BJ (cell line): ENCODE measurements at regions not wholly inside any gene's neighbourhood (a gene's known extent, or its start where the extent isn't known, plus 50 kb on each side); places are given as distances from the start of the nearest gene placed in this dataset.

ENCODE experiments used
- CTCF ChIA-PET: fragments of 350-600 bp; formaldehyde crosslinking; extraction: SDS; loops from one replicate; lab custom pipeline; 2021; ENCODE audit warnings: antibody characterized with exemption, inconsistent platforms; lab: Yijun Ruan, JAX
- POLR2A ChIA-PET: fragments of 300-600 bp; sonication (Branson Sonifier 250); formaldehyde crosslinking; extraction: SDS; loops from one replicate; lab custom pipeline; 2021; ENCODE audit warnings: antibody characterized with exemption; lab: Charles Lee
- DNase-seq: peaks from one replicate; pipeline ENCODE4 v3.0.0-alpha.2; 2011; ENCODE audit warnings: low read depth
- H3K27me3 ChIP-seq: 2 replicates; pipeline ENCODE4 v1.6.0; 2011; ENCODE audit warnings: low read length; ENCODE audit not compliant: control insufficient read depth, insufficient read depth
- H3K36me3 ChIP-seq: 2 replicates; pipeline ENCODE4 v1.5.1; 2011; ENCODE audit warnings: low read length; ENCODE audit not compliant: control insufficient read depth, insufficient read depth
- H3K4me3 ChIP-seq: 2 replicates; pipeline ENCODE4 v1.5.1; 2011; ENCODE audit warnings: low read depth, mild to moderate bottlenecking, control low read depth, low read length
- CTCF ChIP-seq: IDR thresholded peaks from 2 replicates; pipeline ENCODE4 v1.5.1; 2011; ENCODE audit warnings: low read depth, mild to moderate bottlenecking, control low read depth, inconsistent platforms, low read length, moderate library complexity; ENCODE audit not compliant: insufficient read depth

- Histone ChIP-seq H3K27me3 (no peaks in the 10 kb centered on the region), H3K4me3 (no peak overlapping the region), H3K36me3 (no peaks in the 10 kb centered on the region)
- ChIA-PET CTCF (no interaction called here), POLR2A (no interaction called here)
- no peak for TF ChIP-seq CTCF
- no peak for DNase-seq
Observed at GRCh38 chr2:120450196-120450820, 104.4 kb downstream of the INHBB start.

GRCh38 chr2:120451334-120451733 is 105.4 kb downstream of the INHBB start:
- H3K27me3 ChIP-seq, result no peaks in the 10 kb centered on the region
- TF ChIP-seq CTCF, result no peak
- POLR2A ChIA-PET, result no interaction called here
- no peak overlapping the region for H3K4me3 ChIP-seq
- CTCF ChIA-PET, result interaction anchor here (0.8 kb wide), 1 partner anchor 108 kb away, joined by 3 read pairs; no protein-coding TSS in a partner anchor
- DNase-seq, result no peak
- no peaks in the 10 kb centered on the region for H3K36me3 ChIP-seq

- no peak for TF ChIP-seq CTCF
- ChIA-PET CTCF (interaction anchor here (1.0 to 2.0 kb wide), 3 partner anchors 11 to 228 kb away, joined by 3 to 4 read pairs (median 3); no protein-coding TSS in a partner anchor), POLR2A (no interaction called here)
- H3K36me3 ChIP-seq, result no peaks in the 10 kb centered on the region
- H3K4me3 ChIP-seq, result no peak overlapping the region
- H3K27me3 ChIP-seq, result no peaks in the 10 kb centered on the region
- no peak for DNase-seq
Observed at GRCh38 chr2:120452131-120452530, 106.2 kb downstream of the INHBB start.

- Histone ChIP-seq H3K4me3 (no peak overlapping the region), H3K36me3 (no peaks in the 10 kb centered on the region), H3K27me3 (no peaks in the 10 kb centered on the region)
- TF ChIP-seq CTCF, result no peak
- no peak for DNase-seq
- CTCF ChIA-PET, result interaction anchor here (0.9 to 2.0 kb wide), 5 partner anchors 10 to 227 kb away, joined by 3 to 4 read pairs (median 3); no protein-coding TSS in a partner anchor
- POLR2A ChIA-PET, result no interaction called here
Observed at GRCh38 chr2:120452945-120453634, 107.2 kb downstream of the INHBB start.

- Histone ChIP-seq H3K36me3 (no peaks in the 10 kb centered on the region), H3K27me3 (no peaks in the 10 kb centered on the region), H3K4me3 (no peak overlapping the region)
- POLR2A ChIA-PET, result no interaction called here
- TF ChIP-seq CTCF, result no peak
- no peak for DNase-seq
- CTCF ChIA-PET, result interaction anchor here (0.9 to 2.0 kb wide), 3 partner anchors 9 to 16 kb away, joined by 3 to 4 read pairs (median 4); no protein-coding TSS in a partner anchor
Observed at GRCh38 chr2:120453635-120453998, 107.7 kb downstream of the INHBB start.
